Nephron progenitor cell (in vitro differentiated cells): ENCODE measurements at regions not wholly inside any gene's neighbourhood (a gene's known extent, or its start where the extent isn't known, plus 50 kb on each side); places are given as distances from the start of the nearest gene placed in this dataset.

Experiments used
- DNase-seq: peaks from one replicate; pipeline ENCODE4 v3.0.0; 2021
- H3K27ac Mint-ChIP-seq: 2 replicates; pipeline ENCODE4 v1.8.0; 2021; ENCODE audit warnings: mild to moderate bottlenecking, moderate library complexity, mixed read lengths
- H3K27me3 Mint-ChIP-seq: 2 replicates; pipeline ENCODE4 v1.8.0; 2021; ENCODE audit warnings: mild to moderate bottlenecking, low read depth, mixed read lengths; ENCODE audit not compliant: poor library complexity
- H3K36me3 Mint-ChIP-seq: 2 replicates; pipeline ENCODE4 v1.8.0; 2021; ENCODE audit warnings: low read depth, mixed read lengths
- H3K4me1 Mint-ChIP-seq: 2 replicates; pipeline ENCODE4 v1.8.0; 2021; ENCODE audit warnings: mixed read lengths
- H3K4me3 Mint-ChIP-seq: 2 replicates; pipeline ENCODE4 v1.8.0; 2021; ENCODE audit warnings: mild to moderate bottlenecking, moderate library complexity, mixed read lengths
- H3K9me3 Mint-ChIP-seq: 2 replicates; pipeline ENCODE4 v1.8.0; 2021; ENCODE audit warnings: mild to moderate bottlenecking, moderate library complexity, mixed read lengths
- CTCF ChIP-seq: fragments of 200-600 bp; sonication (generic); IDR thresholded peaks from 2 replicates; pipeline ENCODE4 v1.5.0; 2021; ENCODE audit warnings: antibody characterized with exemption

DNA sequence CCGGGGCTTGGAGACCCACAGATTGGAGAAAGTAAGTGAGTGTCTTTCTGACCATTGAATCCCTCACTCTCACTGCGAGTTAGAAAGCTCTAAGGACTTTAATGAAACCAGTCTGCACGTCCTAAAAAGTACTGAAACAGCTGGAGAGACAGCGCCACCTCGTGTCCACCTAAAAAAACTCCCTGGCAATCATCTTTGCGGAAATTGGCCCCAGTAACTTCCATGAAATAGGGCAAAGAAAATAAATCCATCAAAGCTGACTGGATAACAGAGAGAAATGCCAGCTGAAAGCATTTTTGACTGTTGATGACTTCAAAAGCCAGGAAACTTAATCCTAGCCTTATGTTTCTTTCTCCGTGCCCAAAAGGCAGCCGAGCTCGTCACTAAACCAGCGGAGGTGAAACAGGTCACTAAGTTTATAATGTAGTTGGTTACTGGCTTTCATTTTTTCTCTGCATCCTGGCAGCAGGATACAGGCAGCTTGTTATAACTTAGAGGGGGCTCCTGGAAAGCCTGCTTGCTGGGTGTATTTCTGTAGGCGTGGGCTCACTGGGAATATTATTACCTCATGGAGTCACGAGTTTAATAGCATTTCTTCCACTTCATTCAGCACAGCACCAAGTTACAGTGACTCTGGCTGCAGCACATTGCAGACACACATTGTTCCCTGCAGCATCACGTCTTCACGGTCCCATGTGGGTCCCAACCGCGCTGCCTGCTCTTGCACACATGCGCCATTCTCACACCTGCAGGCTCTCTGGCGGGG, 266.5 kb downstream of the HRH4 start:
- Mint-ChIP-seq H3K27ac (peak overlapping the region; percentile 50), H3K4me3 (peak overlapping the region; percentile 46)
- peak; percentile 82 for TF ChIP-seq CTCF

GRCh38 chr18:24727685-24728084, 267.2 kb downstream of the HRH4 start:
- DNase-seq: no peak
- H3K27me3 Mint-ChIP-seq: peaks cover 34% of the 10 kb centered on the region
- H3K27ac Mint-ChIP-seq: no peak overlapping the region
- peaks cover 40% of the 10 kb centered on the region for H3K4me1 Mint-ChIP-seq
- no peaks in the 10 kb centered on the region for H3K9me3 Mint-ChIP-seq
- H3K4me3 Mint-ChIP-seq: no peak overlapping the region
- H3K36me3 Mint-ChIP-seq: no peaks in the 10 kb centered on the region
- peak; percentile 14 for TF ChIP-seq CTCF

More for the DNA sequence above, 266.5 kb downstream of the HRH4 start:
- DNase-seq: peak; percentile 77
- Mint-ChIP-seq H3K27me3 (peaks cover 34% of the 10 kb centered on the region), H3K4me1 (peaks cover 40% of the 10 kb centered on the region), H3K36me3 (no peaks in the 10 kb centered on the region), H3K9me3 (no peaks in the 10 kb centered on the region)

GRCh38 chr18:24731158-24731557, 270.7 kb downstream of the HRH4 start:
- Mint-ChIP-seq H3K9me3 (no peaks in the 10 kb centered on the region), H3K4me3 (no peak overlapping the region), H3K36me3 (no peaks in the 10 kb centered on the region), H3K4me1 (peaks cover 29% of the 10 kb centered on the region), H3K27ac (no peak overlapping the region), H3K27me3 (peaks cover 33% of the 10 kb centered on the region)
- no peak for TF ChIP-seq CTCF
- no peak for DNase-seq

DNA sequence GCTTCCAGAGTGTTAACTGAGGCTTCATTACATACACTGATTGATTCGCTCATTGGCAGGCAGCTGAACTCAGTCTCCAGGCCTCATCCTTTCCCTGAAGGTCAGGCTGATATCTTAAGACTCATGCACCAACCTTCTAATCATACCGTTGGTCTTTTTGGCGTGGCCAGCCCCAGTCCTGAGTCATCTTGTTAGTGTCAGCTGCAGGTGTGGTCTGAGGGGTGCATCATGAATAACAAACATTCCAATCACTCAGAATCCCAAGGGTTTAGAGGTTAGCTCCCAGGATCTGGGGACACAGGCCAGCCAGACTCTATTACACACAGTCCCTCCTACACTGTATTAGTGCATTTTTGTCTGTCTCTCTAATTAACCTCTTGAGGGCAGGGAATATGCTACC, 271.5 kb downstream of the HRH4 start:
- H3K4me1 Mint-ChIP-seq: peaks cover 21% of the 10 kb centered on the region
- peaks cover 30% of the 10 kb centered on the region for H3K27me3 Mint-ChIP-seq
- no peak for DNase-seq
- H3K9me3 Mint-ChIP-seq: no peaks in the 10 kb centered on the region
- no peaks in the 10 kb centered on the region for H3K36me3 Mint-ChIP-seq
- no peak overlapping the region for H3K27ac Mint-ChIP-seq
- TF ChIP-seq CTCF: no peak
- H3K4me3 Mint-ChIP-seq: no peak overlapping the region

- Mint-ChIP-seq H3K36me3 (no peaks in the 10 kb centered on the region), H3K27ac (no peak overlapping the region)
- peak; percentile 42 for DNase-seq
Measured at GRCh38 chr18:24734058-24734457, 273.6 kb downstream of the HRH4 start.

More at GRCh38 chr18:24734058-24734457, 273.6 kb downstream of the HRH4 start:
- Mint-ChIP-seq H3K27me3 (peaks cover 26% of the 10 kb centered on the region), H3K9me3 (no peaks in the 10 kb centered on the region), H3K4me3 (no peak overlapping the region), H3K4me1 (peaks cover 11% of the 10 kb centered on the region)
- TF ChIP-seq CTCF: peak; percentile 52
